Body of pancreas (tissue), 4 donors: ENCODE measurements at regions not wholly inside any gene's neighbourhood (a gene's known extent, or its start where the extent isn't known, plus 50 kb on each side); places are given as distances from the start of the nearest gene placed in this dataset.

Experiments used
- CTCF ChIP-seq, 7 experiments: fragments of 450-650 bp in 4 of 7; fragments of 200-600 bp in 3 of 7; sonication (generic) in 3 of 7; IDR thresholded peaks; one replicate each; pipeline ENCODE4 v1.5.1; 2016 to 2019; ENCODE audit warnings: antibody characterized with exemption in 7 of 7
- POLR2A ChIP-seq, 3 donors: fragments of 450-650 bp; IDR thresholded peaks; one replicate each; pipeline ENCODE4 v1.6.1; 2016; ENCODE audit warnings: antibody characterized with exemption in 3 of 3, mild to moderate bottlenecking in 2 of 3

- no peak for TF ChIP-seq POLR2A (IDR thresholded peaks at IDR 0.05)
- TF ChIP-seq CTCF (IDR thresholded peaks at IDR 0.05) = no peak
Measured at GRCh38 chr11:104370478-104370877, 206.5 kb upstream of the PDGFD start.
